ENCODE measurements at regions not wholly inside any gene's neighbourhood (a gene's known extent, or its start where the extent isn't known, plus 50 kb on each side); places are given as distances from the start of the nearest gene placed in this dataset.
"Not testable (repeated sequence)": the region's sequence is repeated elsewhere in the genome, so short reads cannot be mapped to it uniquely, and the experiment has no call there.

- DNase-seq (ENCODE audit: low read depth in 2 of 2): no peak
- no peak overlapping the region for H3K4me3 ChIP-seq (replicated peaks in 1 of 2; ENCODE audit: low read depth in 2 of 2, low read length in 2 of 2)
- TF ChIP-seq CTCF (IDR thresholded peaks at IDR 0.05; ENCODE audit: low read depth, low read length): no peak
Measured at GRCh38 chr4:79661196-79661595, 253.2 kb upstream of the GK2 start.

- not testable (repeated sequence) for DNase-seq (ENCODE audit: low read depth in 2 of 2)
Measured at GRCh38 chr4:79659308-79659870, 251.4 kb upstream of the GK2 start.

GRCh38 chr4:79657379-79657778 is 249.4 kb upstream of the GK2 start:
- TF ChIP-seq CTCF (IDR thresholded peaks at IDR 0.05; ENCODE audit: low read depth, low read length): no peak
- no peak overlapping the region for H3K4me3 ChIP-seq (replicated peaks in 1 of 2; ENCODE audit: low read depth in 2 of 2, low read length in 2 of 2)
- DNase-seq (ENCODE audit: low read depth in 2 of 2): no peak

More at GRCh38 chr4:79659308-79659870, 251.4 kb upstream of the GK2 start:
- H3K4me3 ChIP-seq (replicated peaks in 1 of 2; ENCODE audit: low read depth in 2 of 2, low read length in 2 of 2): not testable (repeated sequence)

GRCh38 chr4:79653871-79654270 is 245.8 kb upstream of the GK2 start:
- no peak for TF ChIP-seq CTCF (IDR thresholded peaks at IDR 0.05; ENCODE audit: low read depth, low read length)
- H3K4me3 ChIP-seq (replicated peaks in 1 of 2; ENCODE audit: low read depth in 2 of 2, low read length in 2 of 2): no peak overlapping the region
- no peak for DNase-seq (ENCODE audit: low read depth in 2 of 2)

- no peak for DNase-seq (ENCODE audit: low read depth in 2 of 2)
- H3K4me3 ChIP-seq (replicated peaks in 1 of 2; ENCODE audit: low read depth in 2 of 2, low read length in 2 of 2): no peak overlapping the region
- no peak for TF ChIP-seq CTCF (IDR thresholded peaks at IDR 0.05; ENCODE audit: low read depth, low read length)
Measured at GRCh38 chr4:79652738-79653137, 244.7 kb upstream of the GK2 start.

GRCh38 chr4:79652232-79652631 is 244.2 kb upstream of the GK2 start:
- no peak overlapping the region for H3K4me3 ChIP-seq (replicated peaks in 1 of 2; ENCODE audit: low read depth in 2 of 2, low read length in 2 of 2)
- no peak for TF ChIP-seq CTCF (IDR thresholded peaks at IDR 0.05; ENCODE audit: low read depth, low read length)
- peak; percentile 70 to 86 for DNase-seq (ENCODE audit: low read depth in 2 of 2)

- DNase-seq (ENCODE audit: low read depth in 2 of 2): peak; percentile 18 to 29
- TF ChIP-seq CTCF (IDR thresholded peaks at IDR 0.05; ENCODE audit: low read depth, low read length): no peak
- H3K4me3 ChIP-seq (replicated peaks in 1 of 2; ENCODE audit: low read depth in 2 of 2, low read length in 2 of 2): no peak overlapping the region
Measured at GRCh38 chr4:79651456-79651855, 243.4 kb upstream of the GK2 start.

All from cardiac fibroblast (primary cell).